H1 (cell line): ENCODE measurements at regions not wholly inside any gene's neighbourhood (a gene's known extent, or its start where the extent isn't known, plus 50 kb on each side); places are given as distances from the start of the nearest gene placed in this dataset.

ENCODE experiments used
- CBX8 ChIP-seq: fragments of 300-800, 300-1000 bp; sonication (generic); IDR thresholded peaks from 2 replicates; pipeline ENCODE4 v1.7.1; 2016; ENCODE audit warnings: low read depth, low read length, borderline replicate concordance
- EGR1 ChIP-seq: IDR thresholded peaks from 2 replicates; pipeline ENCODE4 v1.6.1; 2011; ENCODE audit warnings: low read depth, low read length, borderline replicate concordance
- GTF2F1 ChIP-seq: IDR thresholded peaks from 2 replicates; pipeline ENCODE4 v1.6.1; 2012; ENCODE audit warnings: low read depth, low read length, improper control_type of control experiment, borderline replicate concordance

- TF ChIP-seq CBX8 = no peak
- no peak for TF ChIP-seq GTF2F1
- TF ChIP-seq EGR1 = no peak
These were observed 124.0 kb downstream of the HERPUD2 start (continued) for GRCh38 chr7:35570937-35571336.
